ENCODE measurements at regions not wholly inside any gene's neighbourhood (a gene's known extent, or its start where the extent isn't known, plus 50 kb on each side); places are given as distances from the start of the nearest gene placed in this dataset.

DNA sequence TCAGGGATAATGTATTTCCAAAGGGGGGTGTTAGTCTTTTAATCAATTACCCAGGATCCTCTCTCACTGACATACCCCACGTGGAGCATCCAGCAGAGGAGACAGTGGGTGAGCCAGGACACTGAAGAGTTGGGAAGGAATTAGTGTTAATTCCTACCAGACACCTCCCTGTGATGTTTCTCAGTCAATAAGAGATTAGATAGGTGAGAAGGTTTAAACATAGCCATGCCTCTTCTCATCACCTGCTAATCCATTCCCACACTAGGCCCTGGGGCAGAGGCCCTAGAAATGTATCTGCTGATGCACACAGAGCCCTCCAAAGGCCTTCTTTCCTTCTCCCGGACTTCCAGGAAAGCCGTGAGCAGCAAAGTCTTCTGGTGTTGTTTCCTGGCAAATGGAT is 363.6 kb upstream of the LARGE1 start:
- no peaks in the 10 kb centered on the region for H3K4me1 Mint-ChIP-seq

GRCh38 chr22:34293324-34293723 is 373.0 kb upstream of the LARGE1 start:
- no peaks in the 10 kb centered on the region for H3K36me3 Mint-ChIP-seq
- H3K9me3 Mint-ChIP-seq: peaks cover 0 to 9% (median 2%) of the 10 kb centered on the region in 5 donors

More for the DNA sequence above, 363.6 kb upstream of the LARGE1 start:
- Mint-ChIP-seq H3K36me3 (no peaks in the 10 kb centered on the region), H3K27me3 (peaks cover 0 to 3% of the 10 kb centered on the region in 2 donors), H3K27ac (no peak overlapping the region), H3K4me3 (no peak overlapping the region), H3K9me3 (peaks cover 2 to 10% (median 4%) of the 10 kb centered on the region in 5 donors)
- Histone ChIP-seq H3K4me3 (ENCODE audit: low read length) (no peak overlapping the region), H3K9me3 (ENCODE audit: low read length) (no peaks in the 10 kb centered on the region), H3K27me3 (ENCODE audit: insufficient read depth, low read length, poor library complexity, severe bottlenecking) (no peaks in the 10 kb centered on the region), H3K36me3 (ENCODE audit: insufficient read depth, low read length) (no peaks in the 10 kb centered on the region), H3K4me1 (ENCODE audit: insufficient read depth, low read length) (no peaks in the 10 kb centered on the region), H3K27ac (ENCODE audit: low read depth, low read length) (no peak overlapping the region)
- POLR2A ChIA-PET: no interaction called here
- CTCF ChIA-PET: no interaction called here
- DNase-seq: no peak

DNA sequence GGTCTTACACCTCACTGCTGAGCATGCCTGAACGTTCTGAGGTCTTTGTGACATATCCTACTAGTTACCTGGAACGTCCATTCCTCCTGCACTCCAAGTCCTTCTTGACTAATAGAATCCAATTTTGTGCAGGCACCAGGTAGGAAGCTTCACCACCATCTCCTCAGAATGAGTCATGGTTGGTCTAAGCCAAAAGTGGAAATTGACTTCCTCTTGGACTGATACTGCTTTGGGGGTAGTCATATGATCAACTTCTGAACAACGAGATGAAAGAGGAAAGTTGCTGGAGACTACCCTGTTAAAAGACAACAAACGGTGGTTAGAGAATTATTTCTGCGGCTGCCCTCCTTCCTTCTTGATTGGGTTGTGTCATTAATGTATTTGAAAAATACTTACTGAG is 374.2 kb upstream of the LARGE1 start:
- Mint-ChIP-seq H3K9me3 (peaks cover 0 to 8% (median 0%) of the 10 kb centered on the region in 5 donors), H3K4me3 (no peak overlapping the region), H3K27ac (no peak overlapping the region), H3K27me3 (no peaks in the 10 kb centered on the region), H3K36me3 (no peaks in the 10 kb centered on the region), H3K4me1 (no peaks in the 10 kb centered on the region)
- no peaks in the 10 kb centered on the region for H3K36me3 ChIP-seq (ENCODE audit: insufficient read depth, low read length)
- no peak overlapping the region for H3K4me3 ChIP-seq (ENCODE audit: low read length)
- H3K4me1 ChIP-seq (ENCODE audit: insufficient read depth, low read length): no peaks in the 10 kb centered on the region
- ChIA-PET CTCF (no interaction called here), POLR2A (no interaction called here)
- H3K27ac ChIP-seq (ENCODE audit: low read depth, low read length): no peak overlapping the region
- DNase-seq: no peak
- H3K9me3 ChIP-seq (ENCODE audit: low read length): no peaks in the 10 kb centered on the region
- H3K27me3 ChIP-seq (ENCODE audit: insufficient read depth, low read length, poor library complexity, severe bottlenecking): no peaks in the 10 kb centered on the region

More at GRCh38 chr22:34293324-34293723, 373.0 kb upstream of the LARGE1 start:
- no peaks in the 10 kb centered on the region for H3K36me3 ChIP-seq (ENCODE audit: insufficient read depth, low read length)
- H3K9me3 ChIP-seq (ENCODE audit: low read length): no peaks in the 10 kb centered on the region
- no peaks in the 10 kb centered on the region for H3K4me1 Mint-ChIP-seq
- H3K27me3 Mint-ChIP-seq: no peaks in the 10 kb centered on the region
- POLR2A ChIA-PET: no interaction called here
- H3K27ac Mint-ChIP-seq: no peak overlapping the region
- no peak for DNase-seq
- CTCF ChIA-PET: no interaction called here
- no peaks in the 10 kb centered on the region for H3K4me1 ChIP-seq (ENCODE audit: insufficient read depth, low read length)
- H3K27ac ChIP-seq (ENCODE audit: low read depth, low read length): no peak overlapping the region
- H3K27me3 ChIP-seq (ENCODE audit: insufficient read depth, low read length, poor library complexity, severe bottlenecking): no peaks in the 10 kb centered on the region
- H3K4me3 ChIP-seq (ENCODE audit: low read length): no peak overlapping the region
- H3K4me3 Mint-ChIP-seq: no peak overlapping the region

GRCh38 chr22:34294986-34295385 is 374.7 kb upstream of the LARGE1 start:
- Histone ChIP-seq H3K9me3 (ENCODE audit: low read length) (no peaks in the 10 kb centered on the region), H3K36me3 (ENCODE audit: insufficient read depth, low read length) (no peaks in the 10 kb centered on the region), H3K4me3 (ENCODE audit: low read length) (no peak overlapping the region), H3K4me1 (ENCODE audit: insufficient read depth, low read length) (no peaks in the 10 kb centered on the region), H3K27ac (ENCODE audit: low read depth, low read length) (no peak overlapping the region), H3K27me3 (ENCODE audit: insufficient read depth, low read length, poor library complexity, severe bottlenecking) (no peaks in the 10 kb centered on the region)
- ChIA-PET CTCF (no interaction called here), POLR2A (no interaction called here)
- Mint-ChIP-seq H3K4me3 (no peak overlapping the region), H3K4me1 (no peaks in the 10 kb centered on the region), H3K9me3 (peaks cover 0 to 8% (median 0%) of the 10 kb centered on the region in 5 donors), H3K36me3 (no peaks in the 10 kb centered on the region), H3K27me3 (no peaks in the 10 kb centered on the region), H3K27ac (no peak overlapping the region)
- no peak for DNase-seq

GRCh38 chr22:34296461-34296860 is 376.2 kb upstream of the LARGE1 start:
- Mint-ChIP-seq H3K4me3 (no peak overlapping the region), H3K36me3 (no peaks in the 10 kb centered on the region), H3K27me3 (peaks cover 0 to 1% of the 10 kb centered on the region in 2 donors), H3K9me3 (peaks cover 0 to 8% (median 0%) of the 10 kb centered on the region in 5 donors), H3K4me1 (no peaks in the 10 kb centered on the region), H3K27ac (no peak overlapping the region)
- Histone ChIP-seq H3K27me3 (ENCODE audit: insufficient read depth, low read length, poor library complexity, severe bottlenecking) (no peaks in the 10 kb centered on the region), H3K4me1 (ENCODE audit: insufficient read depth, low read length) (no peaks in the 10 kb centered on the region), H3K27ac (ENCODE audit: low read depth, low read length) (no peak overlapping the region), H3K4me3 (ENCODE audit: low read length) (no peak overlapping the region), H3K9me3 (ENCODE audit: low read length) (no peaks in the 10 kb centered on the region), H3K36me3 (ENCODE audit: insufficient read depth, low read length) (no peaks in the 10 kb centered on the region)
- POLR2A ChIA-PET: no interaction called here
- DNase-seq: no peak
- CTCF ChIA-PET: no interaction called here

DNA sequence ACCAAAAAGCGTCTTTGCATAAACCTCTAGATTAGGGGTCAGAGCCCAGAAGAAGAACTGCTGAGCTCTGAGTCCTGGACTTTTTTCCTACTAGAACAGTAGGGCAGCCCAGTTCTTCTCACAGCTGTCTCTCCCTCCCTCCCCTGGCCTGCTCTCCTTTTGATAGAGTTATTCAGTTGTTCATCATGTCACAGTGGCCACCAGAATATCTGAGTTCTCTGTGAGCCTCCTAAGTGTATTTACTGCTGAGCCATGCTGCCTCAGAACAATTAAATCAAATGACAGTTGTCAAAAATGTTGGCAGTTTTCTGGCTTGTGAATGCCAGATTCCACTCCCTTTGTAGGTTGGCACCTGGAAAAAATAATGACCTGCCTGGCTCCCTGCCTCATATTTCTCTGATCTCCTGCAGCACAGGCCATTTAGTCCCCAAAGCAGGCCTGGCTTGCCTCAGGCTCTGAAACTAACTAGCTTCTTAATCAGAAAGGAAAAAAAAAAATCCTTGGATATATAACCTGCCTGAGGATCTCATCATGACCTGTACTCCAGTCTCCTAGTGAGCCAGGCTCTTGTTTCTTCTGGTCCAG is 377.4 kb upstream of the LARGE1 start:
- ChIA-PET POLR2A (no interaction called here), CTCF (interaction anchor here (1.6 kb wide), 1 partner anchor 46 kb away, joined by 3 read pairs; no protein-coding TSS in a partner anchor)
- Mint-ChIP-seq H3K9me3 (peaks cover 0 to 8% (median 3%) of the 10 kb centered on the region in 5 donors), H3K36me3 (no peaks in the 10 kb centered on the region), H3K4me3 (no peak overlapping the region), H3K27me3 (peaks cover 0 to 1% of the 10 kb centered on the region in 2 donors), H3K27ac (no peak overlapping the region), H3K4me1 (no peaks in the 10 kb centered on the region)
- Histone ChIP-seq H3K4me3 (ENCODE audit: low read length) (no peak overlapping the region), H3K9me3 (ENCODE audit: low read length) (no peaks in the 10 kb centered on the region), H3K27ac (ENCODE audit: low read depth, low read length) (no peak overlapping the region), H3K27me3 (ENCODE audit: insufficient read depth, low read length, poor library complexity, severe bottlenecking) (no peaks in the 10 kb centered on the region), H3K4me1 (ENCODE audit: insufficient read depth, low read length) (no peaks in the 10 kb centered on the region), H3K36me3 (ENCODE audit: insufficient read depth, low read length) (no peaks in the 10 kb centered on the region)
- DNase-seq: no peak

- DNase-seq: no peak
- Histone ChIP-seq H3K9me3 (ENCODE audit: low read length) (no peaks in the 10 kb centered on the region), H3K4me3 (ENCODE audit: low read length) (no peak overlapping the region), H3K4me1 (ENCODE audit: insufficient read depth, low read length) (no peaks in the 10 kb centered on the region), H3K27me3 (ENCODE audit: insufficient read depth, low read length, poor library complexity, severe bottlenecking) (no peaks in the 10 kb centered on the region), H3K27ac (ENCODE audit: low read depth, low read length) (no peak overlapping the region), H3K36me3 (ENCODE audit: insufficient read depth, low read length) (no peaks in the 10 kb centered on the region)
- POLR2A ChIA-PET: no interaction called here
- CTCF ChIA-PET: no interaction called here
- Mint-ChIP-seq H3K36me3 (no peaks in the 10 kb centered on the region), H3K4me3 (no peak overlapping the region), H3K27me3 (peaks cover 0 to 1% of the 10 kb centered on the region in 2 donors), H3K4me1 (no peaks in the 10 kb centered on the region), H3K27ac (no peak overlapping the region), H3K9me3 (peaks cover 0 to 8% (median 1%) of the 10 kb centered on the region in 5 donors)
These were observed 379.2 kb upstream of the LARGE1 start for GRCh38 chr22:34299496-34299895.

GRCh38 chr22:34301569-34301968 is 381.3 kb upstream of the LARGE1 start:
- Mint-ChIP-seq H3K36me3 (no peaks in the 10 kb centered on the region), H3K27ac (no peak overlapping the region)
- POLR2A ChIA-PET: no interaction called here

More at GRCh38 chr22:34301569-34301968, 381.3 kb upstream of the LARGE1 start:
- H3K9me3 ChIP-seq (ENCODE audit: low read length): no peaks in the 10 kb centered on the region
- no peak overlapping the region for H3K4me3 Mint-ChIP-seq
- DNase-seq: no peak
- H3K36me3 ChIP-seq (ENCODE audit: insufficient read depth, low read length): no peaks in the 10 kb centered on the region
- peaks cover 1 to 10% (median 3%) of the 10 kb centered on the region in 5 donors for H3K9me3 Mint-ChIP-seq
- no peak overlapping the region for H3K4me3 ChIP-seq (ENCODE audit: low read length)
- CTCF ChIA-PET: no interaction called here
- H3K4me1 ChIP-seq (ENCODE audit: insufficient read depth, low read length): no peaks in the 10 kb centered on the region
- H3K27me3 ChIP-seq (ENCODE audit: insufficient read depth, low read length, poor library complexity, severe bottlenecking): no peaks in the 10 kb centered on the region
- H3K27ac ChIP-seq (ENCODE audit: low read depth, low read length): no peak overlapping the region
- H3K27me3 Mint-ChIP-seq: peaks cover 0 to 1% of the 10 kb centered on the region in 2 donors
- no peaks in the 10 kb centered on the region for H3K4me1 Mint-ChIP-seq
